GM12864 (cell line): ENCODE measurements at regions not wholly inside any gene's neighbourhood (a gene's known extent, or its start where the extent isn't known, plus 50 kb on each side); places are given as distances from the start of the nearest gene placed in this dataset.

Source experiments
- DNase-seq: peaks from one replicate; pipeline ENCODE4 v3.0.0-alpha.2; 2011; ENCODE audit warnings: low read depth
- H3K4me3 ChIP-seq: 2 replicates; pipeline ENCODE4 v1.5.1; 2011; ENCODE audit warnings: mild to moderate bottlenecking, low read depth, low read length, control low read depth
- TF ChIP-seq, protein P1 (sequence below): IDR thresholded peaks from 2 replicates; pipeline ENCODE4 v1.5.1; 2011; ENCODE audit warnings: low read depth, mild to moderate bottlenecking, moderate library complexity, low read length, control low read depth, inconsistent platforms; ENCODE audit errors: missing control alignments

DNA sequence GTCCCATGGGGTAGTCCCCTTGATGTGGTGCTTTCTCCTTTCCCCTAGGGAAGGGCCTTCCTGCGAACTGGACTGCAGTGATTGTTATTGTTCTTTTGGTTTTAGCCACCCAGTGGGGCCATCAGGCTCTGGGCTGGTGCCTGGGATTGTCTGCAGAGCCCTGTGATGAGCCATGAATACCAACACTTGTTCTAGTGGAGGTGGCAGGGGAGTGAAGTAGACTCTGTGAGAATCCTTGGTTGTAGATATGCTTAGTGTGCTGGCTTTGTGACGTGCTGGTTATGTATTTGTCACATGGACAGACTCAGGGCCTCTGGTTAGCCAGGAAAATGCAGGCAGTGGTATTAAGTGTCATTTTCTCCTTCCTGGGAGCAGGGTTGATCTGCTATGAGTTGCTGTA is 51.8 kb upstream of the NDUFB4 start:
- no peak for DNase-seq
- TF ChIP-seq, protein P1, sequence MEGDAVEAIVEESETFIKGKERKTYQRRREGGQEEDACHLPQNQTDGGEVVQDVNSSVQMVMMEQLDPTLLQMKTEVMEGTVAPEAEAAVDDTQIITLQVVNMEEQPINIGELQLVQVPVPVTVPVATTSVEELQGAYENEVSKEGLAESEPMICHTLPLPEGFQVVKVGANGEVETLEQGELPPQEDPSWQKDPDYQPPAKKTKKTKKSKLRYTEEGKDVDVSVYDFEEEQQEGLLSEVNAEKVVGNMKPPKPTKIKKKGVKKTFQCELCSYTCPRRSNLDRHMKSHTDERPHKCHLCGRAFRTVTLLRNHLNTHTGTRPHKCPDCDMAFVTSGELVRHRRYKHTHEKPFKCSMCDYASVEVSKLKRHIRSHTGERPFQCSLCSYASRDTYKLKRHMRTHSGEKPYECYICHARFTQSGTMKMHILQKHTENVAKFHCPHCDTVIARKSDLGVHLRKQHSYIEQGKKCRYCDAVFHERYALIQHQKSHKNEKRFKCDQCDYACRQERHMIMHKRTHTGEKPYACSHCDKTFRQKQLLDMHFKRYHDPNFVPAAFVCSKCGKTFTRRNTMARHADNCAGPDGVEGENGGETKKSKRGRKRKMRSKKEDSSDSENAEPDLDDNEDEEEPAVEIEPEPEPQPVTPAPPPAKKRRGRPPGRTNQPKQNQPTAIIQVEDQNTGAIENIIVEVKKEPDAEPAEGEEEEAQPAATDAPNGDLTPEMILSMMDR = no peak
- H3K4me3 ChIP-seq = no peak overlapping the region

DNA sequence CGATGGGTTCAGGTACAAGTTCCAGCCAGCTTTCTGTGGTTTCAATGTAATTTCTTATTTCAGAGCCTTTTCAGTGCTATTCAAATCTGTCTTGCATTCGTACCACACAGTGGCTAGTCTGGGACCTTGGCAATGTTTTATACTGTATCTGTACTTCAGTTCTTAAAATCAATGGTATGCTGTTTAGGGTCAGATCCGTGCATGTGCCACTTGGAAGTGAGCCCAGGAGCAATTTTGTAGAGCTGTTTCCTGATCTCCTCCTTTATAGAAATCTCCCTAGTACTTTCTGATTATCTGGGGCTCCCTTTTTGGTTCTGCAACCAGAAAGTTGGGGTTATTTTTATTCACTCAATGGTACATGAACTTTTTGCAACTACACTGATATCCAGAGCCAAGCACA is 59.5 kb upstream of the NDUFB4 start:
- no peak for DNase-seq
- TF ChIP-seq, protein P1 = no peak
- H3K4me3 ChIP-seq = no peak overlapping the region

DNA sequence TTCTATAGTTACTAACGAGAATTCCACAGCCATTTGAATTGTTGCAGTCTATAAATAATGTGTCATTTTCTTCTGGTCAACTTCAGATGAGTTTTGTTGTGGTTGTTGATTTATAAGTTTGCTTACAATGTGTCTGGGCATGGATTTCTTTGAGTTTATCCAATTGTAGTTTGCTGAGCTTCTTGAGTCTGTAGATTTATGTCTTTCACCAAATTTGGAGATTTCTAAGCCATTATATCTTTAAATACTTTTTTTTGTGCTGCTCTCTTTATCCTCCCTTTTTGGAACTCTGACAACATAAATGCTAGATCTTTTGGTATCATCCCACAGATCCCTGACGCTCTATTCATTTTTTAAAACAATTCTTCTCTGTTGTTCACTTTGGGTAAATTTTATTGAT is 63.2 kb upstream of the NDUFB4 start:
- TF ChIP-seq, protein P1 = no peak
- H3K4me3 ChIP-seq = no peak overlapping the region
- no peak for DNase-seq

DNA sequence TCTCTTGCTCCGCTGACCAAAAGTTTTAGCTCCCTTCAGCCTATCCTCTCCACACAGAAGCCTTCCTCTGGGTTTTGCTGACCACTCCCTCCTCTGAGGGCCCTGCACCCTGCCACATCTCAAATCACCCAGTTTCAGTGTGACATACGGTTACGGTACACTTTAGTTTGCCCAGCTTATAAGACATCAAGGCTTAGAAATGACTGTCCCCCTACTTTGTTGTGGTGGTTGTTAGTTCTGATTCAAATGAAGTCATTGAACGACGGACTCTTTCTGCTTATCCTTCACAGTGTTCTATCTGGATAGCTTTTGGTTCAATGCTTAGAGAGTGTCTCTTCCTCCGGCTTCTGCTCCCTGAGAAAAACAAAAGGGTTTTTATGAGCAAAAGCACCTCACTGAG is 68.0 kb upstream of the NDUFB4 start:
- no peak for DNase-seq
- no peak overlapping the region for H3K4me3 ChIP-seq
- TF ChIP-seq, protein P1 = no peak

DNA sequence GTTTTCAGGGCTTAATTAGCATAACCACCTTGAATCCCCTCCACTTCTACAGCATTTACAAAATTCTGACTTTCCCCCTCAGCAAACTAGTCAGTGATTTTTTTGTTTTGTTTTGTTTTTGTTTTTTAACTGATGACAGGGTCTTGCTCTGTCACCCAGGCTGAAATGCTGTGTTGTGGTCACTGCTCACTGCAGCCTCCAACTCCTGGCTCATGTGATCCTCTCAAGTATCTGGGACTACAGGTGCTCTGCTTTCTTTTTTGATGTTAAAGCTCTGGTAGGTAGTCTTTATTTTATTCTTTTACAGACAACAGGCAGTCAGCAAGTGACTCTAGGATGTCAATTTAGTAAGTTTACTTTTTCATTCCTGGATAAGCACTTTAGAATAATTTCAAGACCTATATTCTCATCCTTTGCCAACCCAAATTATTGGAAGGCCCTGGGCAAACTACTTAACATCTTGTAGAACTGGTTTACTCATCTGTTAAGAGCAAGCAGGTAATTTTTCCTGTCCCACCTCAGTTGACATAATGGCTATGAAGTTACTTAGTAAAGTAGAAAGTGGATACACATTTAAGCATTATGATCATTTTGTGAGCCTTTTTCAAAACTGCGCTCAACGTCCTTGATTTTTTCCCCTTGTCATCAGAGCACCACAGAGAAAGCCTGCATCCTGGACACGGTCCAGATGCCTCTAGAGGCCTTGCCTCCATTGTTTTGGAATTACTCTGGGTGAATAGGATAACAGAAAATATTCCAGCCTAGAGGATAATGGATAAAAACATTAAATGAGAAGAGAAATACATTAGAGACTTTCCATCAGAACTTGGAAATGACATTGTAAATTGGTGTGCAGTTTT is 69.9 kb upstream of the NDUFB4 start:
- DNase-seq = no peak

DNA sequence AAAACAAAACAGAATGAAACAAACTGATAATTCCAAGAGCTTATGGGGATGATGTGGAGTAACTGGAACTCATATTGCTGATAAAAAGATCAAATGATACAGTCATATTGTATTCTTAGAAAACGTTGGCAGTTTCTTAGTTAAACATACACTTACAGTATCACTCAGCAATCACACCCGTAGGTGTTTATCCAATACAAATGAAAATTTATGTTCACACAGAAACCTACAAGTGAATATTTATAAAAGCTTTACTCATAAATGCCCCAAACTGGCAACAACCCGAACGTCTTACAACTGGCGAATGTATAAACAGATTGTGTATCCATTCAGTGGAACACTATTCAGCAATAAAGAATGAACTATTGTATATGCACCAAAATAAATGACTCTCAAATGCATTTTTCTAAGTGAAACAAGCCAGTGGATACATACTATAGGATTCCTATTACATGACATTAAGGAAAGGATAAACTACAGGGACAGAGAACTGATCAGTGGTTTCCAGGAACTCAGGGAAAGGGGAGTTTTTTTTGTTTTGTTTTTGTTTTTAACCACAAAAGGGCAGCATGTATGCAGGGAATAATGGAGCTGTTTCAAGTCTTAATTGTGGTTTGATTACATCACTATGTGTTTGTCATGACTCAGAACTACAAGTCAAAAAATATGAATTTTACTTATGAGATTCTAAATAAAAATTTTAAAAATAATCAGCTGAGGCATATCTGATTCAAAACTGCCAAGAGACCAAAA is 71.8 kb upstream of the NDUFB4 start:
- no peak overlapping the region for H3K4me3 ChIP-seq
- TF ChIP-seq, protein P1 = no peak
- DNase-seq = no peak

More for the DNA sequence above, 69.9 kb upstream of the NDUFB4 start:
- TF ChIP-seq, protein P1 = no peak
- no peak overlapping the region for H3K4me3 ChIP-seq

DNA sequence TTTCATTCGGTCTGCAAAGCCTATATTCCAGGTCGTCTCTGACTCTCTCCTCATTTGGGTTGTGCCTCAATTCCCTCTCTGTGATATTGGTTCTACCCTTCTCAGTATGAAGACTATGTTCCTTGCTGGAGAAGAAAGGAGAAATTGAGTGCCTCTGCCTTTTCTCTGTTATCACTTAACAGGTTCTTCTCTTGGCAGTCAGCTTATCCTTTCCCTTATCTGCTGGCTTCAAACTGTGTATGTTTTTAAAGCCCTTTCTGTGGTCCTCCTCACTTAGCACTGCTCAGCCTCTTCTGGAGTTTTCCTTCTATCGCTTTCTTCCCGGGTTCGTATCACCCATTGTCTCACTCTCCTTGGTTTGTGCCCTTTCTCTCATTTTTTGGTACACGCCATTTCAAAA is 65.3 kb upstream of the FSTL1 start:
- TF ChIP-seq, protein P1 = no peak
- no peak overlapping the region for H3K4me3 ChIP-seq
- DNase-seq = no peak
